Left kidney (tissue), 1 donor: ENCODE measurements at regions not wholly inside any gene's neighbourhood (a gene's known extent, or its start where the extent isn't known, plus 50 kb on each side); places are given as distances from the start of the nearest gene placed in this dataset.

ENCODE experiments used
- DNase-seq: peaks from one replicate; pipeline ENCODE4 v3.0.0-alpha.2; 2013

DNA sequence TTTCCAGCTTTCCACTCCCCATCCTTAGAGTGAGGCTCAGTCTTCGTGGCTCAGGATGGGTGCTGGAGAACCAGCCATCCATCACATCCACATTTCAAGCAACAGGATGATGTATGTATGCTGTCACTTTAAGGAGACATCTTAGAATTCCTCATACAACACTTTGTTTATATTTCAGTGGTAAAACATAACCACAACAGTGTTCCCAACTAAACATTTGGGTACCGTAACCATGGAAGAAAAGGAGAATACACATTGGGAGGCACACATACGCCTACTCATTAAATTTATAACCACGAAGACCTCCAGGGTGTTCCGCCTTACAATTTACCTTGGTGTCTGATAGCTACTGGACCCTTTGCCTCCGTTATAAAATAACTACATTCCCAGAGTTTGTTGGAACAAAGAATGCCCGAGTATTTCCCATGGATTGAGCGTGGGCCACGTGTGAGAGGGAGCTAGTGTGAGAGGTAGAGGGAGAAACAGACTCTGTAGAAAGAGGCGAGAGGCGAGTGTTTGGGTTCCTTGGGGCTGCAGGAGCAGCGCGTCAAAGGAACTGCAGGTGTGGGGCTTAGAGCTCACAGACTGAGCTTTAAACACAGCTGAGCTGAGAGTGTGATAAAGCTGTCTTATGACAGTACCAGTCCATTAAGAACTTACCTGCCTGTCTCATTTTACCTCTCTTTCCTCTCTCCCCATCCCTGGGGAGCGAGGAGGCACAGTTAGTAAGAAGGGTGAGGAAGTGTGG lies 111.5 kb upstream of the USP24 start:
- no peak for DNase-seq

DNA sequence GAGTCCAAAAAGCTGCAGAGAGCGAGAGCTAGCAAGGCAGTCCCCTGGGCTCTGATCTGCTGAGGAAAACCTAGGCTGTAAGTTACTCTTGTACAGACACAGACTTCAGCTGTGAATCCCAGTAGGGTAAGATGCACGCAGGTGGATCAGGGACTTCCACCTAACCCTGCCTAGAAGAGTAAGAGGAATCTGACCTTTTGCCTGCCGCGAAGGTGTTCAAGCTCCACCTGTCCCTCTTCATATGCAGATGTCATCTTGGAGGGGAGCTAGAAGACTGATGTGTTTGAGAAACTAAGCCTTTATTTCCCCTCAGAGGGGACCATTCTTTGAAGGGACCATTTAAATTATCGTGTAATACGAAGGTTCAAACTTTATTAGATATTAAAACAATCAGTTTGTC lies 108.6 kb upstream of the USP24 start:
- no peak for DNase-seq

DNA sequence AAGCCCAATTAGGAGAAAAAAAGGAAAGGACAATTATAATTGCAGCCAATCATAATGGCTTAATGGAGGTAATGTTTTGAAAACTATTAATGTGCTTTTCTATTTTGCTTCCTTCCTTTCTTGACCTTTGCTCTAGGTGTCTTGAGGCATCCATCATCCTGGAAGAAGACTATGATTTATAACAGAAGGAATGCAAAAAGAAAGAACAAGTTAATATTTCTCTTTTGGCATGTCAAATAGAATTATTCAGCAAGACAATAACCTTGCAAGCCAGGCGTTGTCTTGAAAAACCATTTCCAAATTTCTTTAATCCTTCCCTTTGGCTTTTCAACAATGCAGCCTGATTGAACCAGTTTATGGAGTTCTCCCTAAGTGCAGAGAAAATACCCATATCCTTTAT lies 107.7 kb upstream of the USP24 start:
- DNase-seq: no peak

DNA sequence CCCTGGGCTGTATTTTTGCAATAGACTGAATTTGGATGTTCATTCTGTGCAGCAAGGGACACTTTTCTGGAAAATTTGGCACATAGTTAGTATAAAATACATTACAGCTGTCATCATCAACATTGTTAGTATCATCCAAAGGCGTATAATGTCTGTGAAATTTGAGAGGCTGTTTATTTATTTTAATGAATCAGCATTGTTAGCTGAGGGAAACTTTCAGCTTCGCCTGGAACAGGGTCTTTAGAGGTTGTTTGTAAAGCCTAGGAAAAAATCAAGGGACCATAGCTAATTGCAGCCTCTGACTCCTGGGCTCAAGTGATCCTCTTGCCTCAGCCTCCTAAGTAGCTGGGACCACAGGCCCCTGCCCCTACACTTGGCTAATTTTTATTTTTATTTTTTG lies 106.8 kb upstream of the USP24 start:
- DNase-seq: no peak

DNA sequence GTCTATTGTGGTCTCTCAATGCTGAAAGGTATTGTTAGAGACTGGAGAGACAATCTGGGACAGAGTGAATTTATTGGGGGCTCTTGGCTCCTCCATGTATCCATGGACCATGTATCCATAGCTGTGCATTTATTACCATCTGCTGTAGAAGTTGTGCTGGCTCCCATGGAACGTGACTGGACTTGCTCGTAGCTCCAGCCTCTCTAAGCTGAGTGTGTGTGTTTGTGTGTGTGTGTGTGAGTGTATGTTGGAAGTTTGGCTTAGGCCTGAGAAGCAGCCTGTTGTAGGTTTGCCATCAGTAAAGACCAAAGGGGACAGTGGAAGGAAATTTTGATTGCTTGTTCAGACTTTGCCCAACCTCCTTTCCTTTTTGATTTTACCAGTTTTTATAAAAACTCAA lies 105.7 kb upstream of the USP24 start:
- DNase-seq: no peak

DNA sequence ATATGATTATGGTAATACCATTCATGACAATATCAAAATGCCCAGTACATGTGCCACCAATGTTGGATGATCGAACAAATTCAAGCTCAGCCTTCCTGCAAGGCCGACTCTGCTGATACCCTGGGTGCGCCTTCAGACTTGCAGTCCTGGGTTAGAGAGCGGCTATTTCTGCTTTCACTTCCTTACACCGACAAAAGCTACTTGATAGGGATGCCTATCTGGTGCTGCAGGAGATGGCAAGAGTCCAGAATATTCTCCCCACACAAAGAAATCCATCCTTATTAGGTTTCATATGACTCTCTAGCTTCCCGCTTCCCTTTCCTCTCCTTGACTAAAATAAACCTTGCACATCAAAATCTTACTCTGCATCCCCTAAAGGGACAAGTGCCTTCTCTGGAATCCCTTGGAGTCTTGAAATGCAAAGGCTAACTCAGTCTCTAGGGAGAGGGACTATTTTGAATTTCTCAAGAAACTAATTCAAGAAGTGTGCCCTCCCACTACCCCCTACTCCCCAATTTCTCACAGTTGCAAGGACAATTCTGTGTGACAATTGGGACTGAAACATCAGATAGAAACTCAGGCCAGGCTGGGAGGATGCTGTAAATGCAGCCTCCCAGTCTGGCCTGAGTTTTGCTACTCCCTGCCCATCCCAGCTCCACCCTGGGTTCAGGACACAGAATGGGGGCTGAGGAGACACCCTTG lies 103.1 kb upstream of the USP24 start:
- DNase-seq: no peak

DNA sequence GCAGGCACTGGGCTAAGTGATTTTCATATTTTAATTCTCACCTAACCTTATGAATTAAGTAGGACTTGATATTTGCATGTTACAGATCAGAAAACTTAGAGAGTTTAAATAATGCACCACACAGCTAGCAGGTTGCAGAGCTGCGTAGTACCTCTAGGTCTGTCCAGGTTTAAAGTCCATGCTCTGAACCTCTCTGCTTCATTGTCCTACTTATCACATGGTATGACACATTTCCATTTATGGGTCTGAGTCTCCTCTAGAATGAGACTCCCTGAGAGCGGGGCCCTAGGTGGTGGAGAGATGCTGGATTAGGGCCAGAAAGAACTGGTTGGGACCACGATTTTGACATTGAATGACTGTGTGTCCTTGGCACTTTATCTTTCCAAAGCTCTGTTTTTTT lies 102.5 kb upstream of the USP24 start:
- no peak for DNase-seq

DNA sequence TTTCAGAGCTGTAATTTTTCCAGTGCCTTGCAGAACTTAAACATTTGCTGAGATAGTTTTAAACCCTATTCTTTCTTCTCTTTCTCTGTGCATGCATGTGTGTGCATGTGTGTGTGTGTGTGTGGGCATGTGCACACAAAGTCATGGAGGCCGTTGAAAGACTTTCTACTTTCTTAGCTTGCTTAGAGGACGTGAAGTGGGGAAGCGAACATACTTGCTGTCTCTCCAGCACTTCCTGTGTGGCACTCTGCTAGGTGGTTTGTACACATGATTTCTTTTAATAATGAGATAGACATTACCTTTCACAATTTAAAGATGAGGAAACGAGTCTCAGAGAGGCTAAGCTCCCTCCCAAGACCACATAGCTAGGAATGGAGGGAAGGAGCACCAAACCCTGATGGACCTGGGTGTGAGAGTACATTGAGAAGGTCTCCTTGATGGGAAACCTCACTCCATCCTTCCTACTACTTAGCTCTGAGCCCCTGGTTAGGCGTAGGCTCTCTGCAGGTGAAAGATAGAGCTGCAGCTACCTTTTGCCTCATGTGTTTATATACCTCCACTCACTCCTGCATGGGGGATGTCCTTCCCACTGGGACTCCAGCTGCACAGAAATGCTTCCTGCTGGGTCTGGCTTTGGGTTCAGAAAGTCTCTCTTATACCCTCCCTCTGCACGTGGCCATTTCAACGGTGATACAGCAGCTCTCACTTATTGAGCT lies 101.9 kb upstream of the USP24 start:
- no peak for DNase-seq

DNA sequence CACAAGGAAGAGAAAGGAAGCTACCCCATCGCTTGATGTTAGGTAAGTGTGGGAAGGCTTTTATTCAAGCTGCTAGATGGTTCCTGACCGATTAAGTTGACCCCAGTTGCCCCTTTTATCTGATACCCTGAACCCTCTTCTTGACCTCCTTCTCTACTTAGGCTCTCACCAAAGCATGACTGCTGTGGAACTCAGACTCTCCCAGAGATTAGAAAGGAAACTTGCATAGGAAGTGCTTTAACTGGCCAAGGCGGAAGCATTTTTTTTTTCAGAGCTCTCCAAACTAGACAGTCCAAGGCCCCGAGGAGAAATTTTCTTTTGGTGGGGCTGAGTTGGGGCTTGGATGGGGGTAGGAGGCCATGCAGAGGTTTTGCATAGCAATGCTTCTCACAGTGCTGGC lies 101.3 kb upstream of the USP24 start:
- no peak for DNase-seq

DNA sequence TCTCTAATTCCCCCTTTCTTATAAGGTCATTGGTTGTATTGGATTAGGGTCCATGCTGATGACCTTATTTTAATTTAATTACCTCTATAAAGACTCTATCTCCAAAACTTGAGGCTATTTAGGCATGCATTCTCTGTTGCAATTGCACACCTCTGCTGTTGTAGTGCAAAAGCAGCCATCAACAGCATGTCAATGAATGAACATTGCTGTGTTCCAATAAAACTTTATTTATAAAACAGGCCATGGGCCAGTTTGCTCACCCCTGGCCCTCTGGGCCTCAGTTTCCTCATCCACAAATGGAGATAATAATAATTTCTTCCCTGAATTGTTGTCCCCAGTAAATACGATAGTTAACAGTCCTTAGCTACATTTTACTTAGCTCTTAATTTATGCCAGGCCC lies 100.4 kb upstream of the USP24 start:
- DNase-seq: no peak

DNA sequence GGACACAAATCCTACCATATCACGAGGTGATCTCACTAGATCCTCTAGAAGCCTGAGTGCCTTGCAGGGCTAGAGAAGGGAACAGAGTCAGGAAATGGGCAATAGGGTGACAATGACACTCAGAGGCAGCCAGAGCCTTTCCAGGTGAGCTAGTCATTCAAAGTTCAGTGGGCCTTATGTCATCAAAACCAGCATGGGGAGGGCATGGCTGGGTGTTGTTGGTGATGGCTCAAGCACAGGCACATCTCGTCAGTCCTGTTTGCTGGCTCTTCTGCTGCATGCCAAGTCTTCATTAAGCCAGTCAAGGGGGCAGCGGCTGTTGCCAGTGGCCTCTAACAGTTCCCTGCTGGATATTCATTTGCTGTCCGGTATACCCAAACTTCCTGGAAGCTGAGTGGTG lies 99.6 kb upstream of the USP24 start:
- DNase-seq: no peak

DNA sequence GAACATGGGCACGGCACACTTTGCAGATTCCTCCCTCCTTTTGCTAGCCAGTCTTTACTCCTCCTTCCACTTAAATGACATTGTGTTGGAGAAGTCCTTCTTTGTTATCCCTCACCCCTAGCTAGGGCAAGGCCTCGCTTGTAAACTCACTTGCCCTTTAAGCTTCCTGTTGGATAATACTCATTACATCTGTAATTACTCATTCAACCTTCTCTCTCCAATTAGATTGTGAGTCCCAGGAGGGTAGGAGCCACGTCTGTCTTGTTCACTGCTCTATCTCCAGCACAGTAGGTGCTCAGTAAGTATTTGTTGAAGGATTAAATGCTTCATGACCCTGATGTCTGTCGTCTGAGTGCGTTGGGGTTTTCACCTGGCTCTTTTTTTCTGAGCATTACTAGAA lies 98.7 kb upstream of the USP24 start:
- no peak for DNase-seq

DNA sequence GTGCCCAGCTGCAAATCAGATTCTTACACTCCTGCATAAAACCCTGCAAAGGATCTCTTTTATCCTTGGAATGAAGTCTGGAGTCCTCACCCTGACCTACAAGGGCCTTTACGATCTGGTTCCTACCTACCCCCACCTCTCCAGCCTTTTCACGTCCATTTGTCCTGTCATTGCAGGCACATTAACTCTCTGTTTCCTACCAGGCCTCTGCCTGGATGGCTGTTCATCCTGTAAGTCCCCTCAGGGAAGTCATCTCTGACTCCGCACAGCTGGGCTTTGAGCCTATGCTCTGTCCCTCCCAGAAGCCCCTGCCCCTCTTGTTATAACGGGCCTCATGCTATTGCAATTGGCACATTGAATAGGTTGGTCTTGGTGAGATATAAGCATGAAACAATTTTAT lies 96.8 kb upstream of the USP24 start:
- no peak for DNase-seq

DNA sequence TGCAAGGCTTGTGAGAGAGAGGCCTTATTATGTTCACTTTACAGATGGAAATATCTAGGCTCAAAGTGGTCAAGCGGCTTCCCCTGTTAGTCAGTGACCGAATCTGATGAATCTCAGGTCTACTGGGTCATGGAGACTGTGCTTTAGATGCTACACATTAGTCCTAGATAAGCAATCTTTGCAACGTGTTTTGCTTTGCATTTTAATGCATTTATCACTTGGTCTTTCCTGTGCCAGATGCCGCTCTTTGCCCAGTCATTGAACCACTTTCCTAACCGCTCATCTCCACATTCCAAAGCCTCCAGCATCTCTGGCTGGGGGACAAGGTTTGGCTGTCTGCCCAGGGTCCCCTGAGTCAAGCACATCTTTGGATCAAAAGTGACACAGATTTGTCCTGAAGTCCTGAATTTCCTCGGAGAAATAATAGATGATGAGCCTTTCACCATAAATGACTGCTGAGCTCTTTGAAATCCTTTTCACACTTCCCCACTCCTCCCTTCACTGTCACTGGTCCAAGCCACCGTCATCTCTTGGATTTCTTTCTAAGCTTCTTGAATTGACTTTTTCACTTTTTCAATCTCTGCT lies 96.0 kb upstream of the USP24 start:
- DNase-seq: no peak

DNA sequence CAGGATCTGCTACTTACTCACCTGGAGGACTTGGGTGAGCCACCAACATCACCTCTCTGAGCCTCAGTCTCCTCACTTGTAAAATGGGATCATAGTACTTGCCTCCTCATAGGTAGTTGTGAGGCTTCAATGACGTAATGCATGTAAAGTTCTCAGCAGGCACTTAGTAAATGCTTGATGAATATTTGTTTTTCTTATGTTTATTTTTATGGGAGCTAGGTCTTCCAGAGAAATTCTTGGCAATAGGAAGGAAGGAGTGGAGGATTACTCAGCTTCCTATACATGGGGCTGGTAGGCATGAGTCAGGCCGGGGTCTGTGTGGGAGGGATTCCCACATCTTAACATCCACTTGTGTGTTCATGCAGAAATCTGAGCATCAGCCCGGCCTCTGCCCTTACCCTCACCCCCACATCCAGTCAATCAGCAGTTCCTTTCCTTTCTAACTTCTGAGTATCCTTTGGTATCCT lies 95.4 kb upstream of the USP24 start:
- DNase-seq: no peak

DNA sequence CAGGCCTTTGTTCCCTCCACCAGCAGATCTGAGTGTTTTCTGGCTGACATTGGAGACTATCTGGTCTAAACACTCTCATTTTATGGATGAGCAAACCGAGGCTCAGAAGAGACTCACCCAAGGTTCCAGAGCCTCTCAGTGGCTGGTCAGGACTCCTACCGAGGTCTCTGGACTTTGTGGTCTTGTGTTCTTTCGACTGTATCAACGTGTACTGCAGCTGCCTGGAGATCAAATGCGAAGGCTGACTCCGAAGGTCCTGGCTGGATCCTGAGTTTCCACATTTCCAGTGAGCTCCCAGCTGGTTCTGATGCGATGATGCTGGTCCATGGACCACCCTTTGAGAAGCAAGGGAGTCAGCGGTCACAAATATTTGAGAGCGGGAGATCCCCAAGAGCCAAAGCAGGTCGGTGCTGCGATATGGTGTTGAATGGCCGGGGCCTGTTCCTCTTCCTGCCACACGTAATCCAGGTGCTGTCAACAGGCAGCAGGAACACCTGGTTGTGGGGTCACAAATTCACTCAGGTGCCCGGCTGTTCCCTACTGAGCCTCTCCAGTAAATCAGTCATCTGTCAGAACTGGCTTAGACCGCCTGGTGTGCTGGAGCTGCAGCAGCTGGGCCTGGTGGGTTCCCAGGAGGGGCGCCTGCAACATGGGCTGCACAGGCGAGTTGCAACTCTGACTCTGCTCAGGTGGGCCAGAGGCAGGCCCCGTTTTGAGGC lies 94.8 kb upstream of the USP24 start:
- DNase-seq: no peak

DNA sequence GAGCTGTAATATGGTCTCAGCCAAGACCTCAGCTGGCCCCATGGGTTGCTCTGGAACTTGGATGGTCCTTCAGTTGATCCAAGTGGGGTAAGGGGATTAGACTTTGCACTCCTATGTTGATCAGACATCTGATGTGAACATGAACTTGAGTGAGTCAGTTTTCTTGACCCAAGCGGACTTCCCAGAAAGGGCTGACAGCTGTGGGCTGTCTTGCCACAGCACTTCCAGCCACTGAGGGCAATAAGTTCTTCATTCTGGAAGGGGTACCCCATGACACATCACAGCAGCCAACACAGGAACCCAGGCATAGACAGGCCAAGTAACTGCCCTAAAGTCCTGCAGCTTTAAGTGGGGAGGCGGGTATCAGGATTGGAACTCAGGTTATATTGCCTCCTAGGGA lies 93.9 kb upstream of the USP24 start:
- DNase-seq: no peak

DNA sequence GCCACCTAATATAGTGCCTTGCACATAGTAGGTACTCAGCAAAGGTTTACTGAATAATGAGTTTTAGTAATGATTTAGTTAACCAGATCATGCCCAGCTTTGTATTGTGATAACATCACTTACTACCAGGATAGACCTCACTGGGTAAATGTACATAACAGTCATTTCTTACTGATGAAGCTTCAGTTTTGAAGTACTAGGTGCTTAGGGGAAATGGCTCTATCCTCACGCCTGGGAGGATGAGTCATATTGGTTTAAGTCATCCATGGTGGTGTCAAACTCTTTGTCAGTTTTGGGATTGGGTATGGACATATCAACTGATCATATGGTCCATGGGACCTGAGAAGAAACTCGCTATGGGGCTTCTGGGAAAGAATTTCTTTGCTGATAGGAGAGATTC lies 90.6 kb upstream of the USP24 start:
- no peak for DNase-seq

DNA sequence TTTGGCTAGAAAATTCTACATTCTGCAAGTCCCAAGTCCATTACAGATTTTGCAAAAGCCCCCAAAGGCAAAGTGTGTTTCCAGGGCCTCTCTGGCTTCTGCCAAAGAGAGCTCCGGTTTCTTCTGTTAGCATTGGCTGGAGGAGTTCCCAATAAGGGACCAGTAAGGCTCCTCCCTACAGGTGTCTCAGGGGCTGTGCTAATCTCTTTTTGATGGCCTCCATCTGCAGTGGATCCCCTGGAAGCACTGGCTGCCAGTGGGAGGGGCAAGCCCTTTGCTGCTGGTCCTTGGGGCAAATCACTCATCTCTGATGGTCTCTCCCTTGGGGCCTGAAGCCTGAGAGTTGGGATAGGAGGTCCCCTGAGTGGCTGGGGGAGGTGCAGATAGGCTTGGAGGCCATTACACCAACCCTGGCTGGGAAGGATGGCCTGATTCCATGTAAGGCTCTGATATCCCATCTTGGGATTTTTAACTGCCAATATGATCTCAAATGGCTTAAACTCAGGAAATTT lies 89.1 kb upstream of the USP24 start:
- no peak for DNase-seq

DNA sequence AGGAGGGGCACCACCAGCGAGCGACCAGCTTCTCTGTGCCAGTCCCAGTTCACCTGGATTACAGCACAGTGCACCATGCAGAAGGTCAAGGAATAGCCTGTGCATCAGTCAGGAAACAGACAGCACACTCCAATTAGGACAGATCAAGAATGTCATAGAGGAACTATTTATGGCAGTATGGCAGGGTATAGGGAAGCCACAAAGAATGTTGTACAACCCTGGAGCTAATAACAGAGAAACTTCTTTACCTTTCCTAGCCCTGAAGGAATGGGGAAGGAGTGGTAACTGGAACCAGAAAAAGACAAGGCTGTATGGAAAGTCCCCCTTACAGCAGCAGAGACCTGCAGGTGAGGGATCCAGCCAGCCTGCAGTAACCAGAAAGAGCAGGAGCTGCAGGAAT lies 87.8 kb upstream of the USP24 start:
- no peak for DNase-seq

DNA sequence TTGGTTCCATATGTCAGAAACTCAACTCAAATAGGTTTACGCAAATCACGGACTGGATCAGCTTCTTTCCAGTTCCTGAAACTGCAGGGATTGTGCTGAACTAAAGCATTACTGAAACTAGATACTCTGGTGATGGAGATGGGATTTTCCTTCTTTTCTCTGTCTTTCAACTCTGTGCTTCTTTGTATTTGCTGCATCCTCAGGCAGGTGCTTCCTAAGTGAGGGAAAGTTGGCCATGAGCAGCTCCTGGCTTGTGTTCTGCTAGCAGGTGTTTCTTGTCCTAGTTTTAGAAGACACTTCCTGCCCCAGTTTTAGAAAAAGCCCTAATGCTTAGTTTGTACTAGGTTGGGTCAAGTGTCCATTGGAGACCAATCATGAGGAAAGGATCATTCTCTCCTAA lies 86.7 kb upstream of the USP24 start:
- DNase-seq: no peak

DNA sequence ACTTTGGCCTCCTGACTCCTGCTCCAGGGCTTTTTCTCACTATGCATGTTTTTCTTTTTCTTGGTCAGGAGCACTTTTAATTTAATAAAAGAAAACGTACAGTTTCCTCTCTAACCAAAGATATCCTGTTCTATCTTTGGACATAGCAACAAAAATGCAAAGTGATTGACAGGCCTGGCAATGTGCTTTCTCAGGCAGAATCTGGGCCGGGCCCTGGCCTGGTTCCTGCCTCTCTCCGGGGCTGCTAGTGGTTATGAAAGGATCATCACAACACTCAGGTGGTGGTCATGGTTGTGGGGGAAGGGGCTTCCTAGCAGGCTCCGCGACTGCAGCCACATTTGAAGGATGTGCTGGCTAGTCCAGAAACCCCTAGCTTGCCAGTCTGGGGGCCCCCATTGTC lies 85.8 kb upstream of the USP24 start:
- DNase-seq: no peak
